Cerebellar nuclear complex (tissue), 1 donor: ENCODE measurements at regions not wholly inside any gene's neighbourhood (a gene's known extent, or its start where the extent isn't known, plus 50 kb on each side); places are given as distances from the start of the nearest gene placed in this dataset.
"Not testable (repeated sequence)": the region's sequence is repeated elsewhere in the genome, so short reads cannot be mapped to it uniquely, and the experiment has no call there.

ENCODE experiments used
- DNase-seq, 2 experiments: peaks; one replicate each; lab custom pipeline; 2025; lab: John Stamatoyannopoulos, UW

- DNase-seq: no peak
Observed at GRCh38 chr7:66503551-66504031, 125.1 kb upstream of the KCTD7 start.

GRCh38 chr7:66504131-66504530, 124.5 kb upstream of the KCTD7 start:
- no peak for DNase-seq

GRCh38 chr7:66505009-66505408, 123.7 kb upstream of the KCTD7 start:
- DNase-seq: no peak

GRCh38 chr7:66505531-66506451, 122.9 kb upstream of the KCTD7 start:
- no peak for DNase-seq

GRCh38 chr7:66506703-66507102, 122.0 kb upstream of the KCTD7 start:
- not testable (repeated sequence) for DNase-seq

GRCh38 chr7:66507764-66508296, 120.9 kb upstream of the KCTD7 start:
- DNase-seq: no peak

GRCh38 chr7:66508431-66508830, 120.2 kb upstream of the KCTD7 start:
- no peak for DNase-seq

GRCh38 chr7:66514050-66514449, 114.6 kb upstream of the KCTD7 start:
- DNase-seq: no peak

- DNase-seq: no peak
Observed at GRCh38 chr7:66517212-66517909, 111.3 kb upstream of the KCTD7 start.

- no peak for DNase-seq
Observed at GRCh38 chr7:66518151-66518691, 110.5 kb upstream of the KCTD7 start.

GRCh38 chr7:66521675-66522074, 107.0 kb upstream of the KCTD7 start:
- DNase-seq: no peak

- no peak for DNase-seq
Observed at GRCh38 chr7:66522518-66522917, 106.2 kb upstream of the KCTD7 start.

GRCh38 chr7:66523409-66523808, 105.3 kb upstream of the KCTD7 start:
- no peak for DNase-seq

GRCh38 chr7:66524738-66525137, 103.9 kb upstream of the KCTD7 start:
- DNase-seq: no peak

- DNase-seq: not testable (repeated sequence)
Observed at GRCh38 chr7:66526782-66527181, 101.9 kb upstream of the KCTD7 start.

GRCh38 chr7:66528652-66529051, 100.0 kb upstream of the KCTD7 start:
- no peak for DNase-seq

GRCh38 chr7:66529883-66530610, 98.6 kb upstream of the KCTD7 start:
- no peak for DNase-seq

- DNase-seq: no peak
Observed at GRCh38 chr7:66535414-66536329, 93.0 kb upstream of the KCTD7 start.

GRCh38 chr7:66537380-66537779, 91.3 kb upstream of the KCTD7 start:
- no peak for DNase-seq

- no peak for DNase-seq
Observed at GRCh38 chr7:66537876-66538275, 90.8 kb upstream of the KCTD7 start.

- DNase-seq: no peak
Observed at GRCh38 chr7:66539264-66539623, 89.4 kb upstream of the KCTD7 start.
